Ovary (tissue), 7 donors: ENCODE measurements at regions not wholly inside any gene's neighbourhood (a gene's known extent, or its start where the extent isn't known, plus 50 kb on each side); places are given as distances from the start of the nearest gene placed in this dataset.

Experiments used
- DNase-seq, 5 donors: peaks; one replicate each; pipeline ENCODE4 v3.0.0-alpha.2; 2019 to 2020
- H3K27ac ChIP-seq, 2 donors: fragments of 200-600 bp; one replicate each; pipeline versions ENCODE4 v1.5.1 to v1.8.0; 2019 to 2022
- H3K27me3 ChIP-seq: fragments of 200-600 bp; one replicate; pipeline ENCODE4 v1.8.0; 2022
- H3K36me3 ChIP-seq: fragments of 200-600 bp; sonication (generic); one replicate; pipeline ENCODE4 v1.5.1; 2019
- H3K4me1 ChIP-seq: one replicate; pipeline ENCODE4 v1.8.1; 2013; ENCODE audit warnings: mild to moderate bottlenecking, moderate library complexity; ENCODE audit not compliant: insufficient read depth
- H3K4me3 ChIP-seq: fragments of 200-600 bp; sonication (generic); one replicate; pipeline ENCODE4 v1.5.1; 2017
- H3K9me3 ChIP-seq, 2 donors: fragments of 200-600 bp in 1 of 2; sonication (generic) in 1 of 2; one replicate each; pipeline versions ENCODE4 v1.5.1 to v1.8.1; 2013 to 2019; ENCODE audit warnings: mild to moderate bottlenecking in 1 of 2, moderate library complexity in 1 of 2
- EP300 ChIP-seq: sonication (generic); formaldehyde crosslinking; IDR thresholded peaks from one replicate; pipeline ENCODE4 v1.6.1; 2017; ENCODE audit warnings: antibody characterized with exemption
- POLR2A ChIP-seq: fragments of 450-650 bp; IDR thresholded peaks from one replicate; pipeline ENCODE4 v1.6.1; 2017; ENCODE audit warnings: antibody characterized with exemption, mild to moderate bottlenecking, moderate library complexity
- WGBS, 3 donors: extraction: QIAGEN DNeasy Blood & Tissue Kit in 1 of 3; methylation state at CpG; one replicate each; pipeline versions ENCODE4 v1.1.5 to v1.1.7; 2013 to 2017; 5-methylcytosine and 5-hydroxymethylcytosine counted together
- intact Hi-C, 4 donors: fragments of 100-400 bp; cut with DNase I; formaldehyde crosslinking; loops; one replicate each; pipeline versions ENCODE4 v1.11.0 to v1.15.1; 2022 to 2023
- TF ChIP-seq, protein P1 (sequence below), 3 donors: fragments of 450-650 bp in 2 of 3; fragments of 200-600 bp in 1 of 3; IDR thresholded peaks; one replicate each; pipeline versions ENCODE4 v1.5.1 to v1.8.0; 2016 to 2022; ENCODE audit warnings: antibody characterized with exemption in 3 of 3, mild to moderate bottlenecking in 1 of 3
- donor health status: DM: no; HTN: no; CAD: no; lungs with moderate emphysema.
- donor health status: DM: no; HTN: no; CAD: no.
- donor health status: Bipolar disorder and iron deficiency.
- donor health status: DM: no; HTN: no; CAD: no.
- donor health status: DM: yes; HTN: yes; CAD: no.

DNA sequence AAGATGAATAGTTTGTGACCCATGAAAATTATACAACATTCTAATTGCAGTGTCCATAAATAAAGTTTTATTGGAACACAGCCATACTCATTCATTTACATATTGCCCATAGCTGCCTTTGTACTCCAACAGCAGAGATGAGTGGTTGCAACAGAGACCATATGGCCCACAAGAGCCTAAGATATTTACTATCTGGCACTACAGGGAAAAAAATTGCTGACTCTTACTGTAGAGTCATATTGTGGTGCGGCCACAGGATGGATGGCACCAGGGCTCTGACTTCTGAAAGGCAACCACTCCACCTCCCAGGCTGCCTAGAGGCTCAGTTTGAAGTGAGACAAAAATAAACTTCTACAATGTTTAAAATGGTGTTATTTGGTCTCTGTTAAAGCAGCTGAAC is 404.0 kb upstream of the ATP5MC3 start:
- no peaks in the 10 kb centered on the region for H3K36me3 ChIP-seq
- no peaks in the 10 kb centered on the region for H3K4me1 ChIP-seq
- 82 to 96% (median 93%) methylated on average over 1 of the region's 1 CpG for WGBS, 3 donors
- intact Hi-C loops: no loop called here
- no peaks in the 10 kb centered on the region for H3K27me3 ChIP-seq
- TF ChIP-seq, protein P1, sequence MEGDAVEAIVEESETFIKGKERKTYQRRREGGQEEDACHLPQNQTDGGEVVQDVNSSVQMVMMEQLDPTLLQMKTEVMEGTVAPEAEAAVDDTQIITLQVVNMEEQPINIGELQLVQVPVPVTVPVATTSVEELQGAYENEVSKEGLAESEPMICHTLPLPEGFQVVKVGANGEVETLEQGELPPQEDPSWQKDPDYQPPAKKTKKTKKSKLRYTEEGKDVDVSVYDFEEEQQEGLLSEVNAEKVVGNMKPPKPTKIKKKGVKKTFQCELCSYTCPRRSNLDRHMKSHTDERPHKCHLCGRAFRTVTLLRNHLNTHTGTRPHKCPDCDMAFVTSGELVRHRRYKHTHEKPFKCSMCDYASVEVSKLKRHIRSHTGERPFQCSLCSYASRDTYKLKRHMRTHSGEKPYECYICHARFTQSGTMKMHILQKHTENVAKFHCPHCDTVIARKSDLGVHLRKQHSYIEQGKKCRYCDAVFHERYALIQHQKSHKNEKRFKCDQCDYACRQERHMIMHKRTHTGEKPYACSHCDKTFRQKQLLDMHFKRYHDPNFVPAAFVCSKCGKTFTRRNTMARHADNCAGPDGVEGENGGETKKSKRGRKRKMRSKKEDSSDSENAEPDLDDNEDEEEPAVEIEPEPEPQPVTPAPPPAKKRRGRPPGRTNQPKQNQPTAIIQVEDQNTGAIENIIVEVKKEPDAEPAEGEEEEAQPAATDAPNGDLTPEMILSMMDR (IDR thresholded peaks at IDR 0.05): no peak
- no peak for TF ChIP-seq EP300
- no peak for TF ChIP-seq POLR2A
- H3K4me3 ChIP-seq: no peak overlapping the region
- no peak for DNase-seq
- no peaks in the 10 kb centered on the region for H3K9me3 ChIP-seq
- H3K27ac ChIP-seq: no peak overlapping the region

DNA sequence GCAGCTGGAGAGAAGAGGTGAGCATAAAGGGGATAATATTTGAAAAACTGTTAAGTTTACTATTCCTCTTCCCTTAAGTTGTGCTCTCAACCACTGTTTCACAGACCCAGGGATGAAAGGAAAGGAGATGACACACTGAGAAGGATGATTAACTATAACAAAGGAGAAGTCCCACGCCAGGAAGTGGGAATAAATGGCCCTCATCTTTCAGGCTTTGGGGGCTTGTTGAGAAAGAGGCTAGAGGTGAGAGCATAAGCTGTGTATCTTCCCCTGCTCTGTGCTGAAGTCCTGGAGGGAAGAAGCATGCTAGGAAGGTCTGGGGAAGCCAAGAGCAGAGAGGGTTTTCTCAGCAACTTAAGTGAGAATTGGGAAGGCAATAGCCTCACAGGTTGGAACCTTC is 399.1 kb upstream of the ATP5MC3 start:
- Histone ChIP-seq H3K4me3 (no peak overlapping the region), H3K36me3 (no peaks in the 10 kb centered on the region), H3K4me1 (no peaks in the 10 kb centered on the region), H3K27ac (no peak overlapping the region), H3K27me3 (no peaks in the 10 kb centered on the region), H3K9me3 (no peaks in the 10 kb centered on the region)
- intact Hi-C loops: no loop called here
- 80 to 82% (median 81%) methylated on average over 1 of the region's 1 CpG for WGBS, 3 donors
- DNase-seq: no peak
- TF ChIP-seq POLR2A (no peak), EP300 (no peak)
- TF ChIP-seq, protein P1 (IDR thresholded peaks at IDR 0.05): no peak

DNA sequence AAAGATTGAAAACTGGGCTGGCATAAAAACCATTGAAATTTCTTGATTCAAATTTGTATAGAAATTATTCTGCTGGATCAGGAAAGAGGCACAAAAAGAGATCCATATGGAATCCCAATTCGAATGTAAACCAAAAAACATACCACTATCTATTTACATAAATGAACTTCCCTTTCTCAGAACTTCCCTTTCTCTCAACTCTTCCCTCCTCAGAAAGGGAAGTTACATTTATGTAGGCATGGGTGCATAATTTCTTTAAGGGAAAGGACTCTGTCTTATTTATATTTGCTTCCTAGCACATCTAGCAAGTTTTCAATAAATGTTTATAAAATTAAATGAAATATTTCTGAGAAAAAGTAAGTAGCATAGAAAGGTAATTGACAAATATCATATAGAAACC is 398.1 kb upstream of the ATP5MC3 start:
- intact Hi-C loops: no loop called here
- no peak for TF ChIP-seq EP300
- TF ChIP-seq, protein P1 (IDR thresholded peaks at IDR 0.05): no peak
- TF ChIP-seq POLR2A: no peak

DNA sequence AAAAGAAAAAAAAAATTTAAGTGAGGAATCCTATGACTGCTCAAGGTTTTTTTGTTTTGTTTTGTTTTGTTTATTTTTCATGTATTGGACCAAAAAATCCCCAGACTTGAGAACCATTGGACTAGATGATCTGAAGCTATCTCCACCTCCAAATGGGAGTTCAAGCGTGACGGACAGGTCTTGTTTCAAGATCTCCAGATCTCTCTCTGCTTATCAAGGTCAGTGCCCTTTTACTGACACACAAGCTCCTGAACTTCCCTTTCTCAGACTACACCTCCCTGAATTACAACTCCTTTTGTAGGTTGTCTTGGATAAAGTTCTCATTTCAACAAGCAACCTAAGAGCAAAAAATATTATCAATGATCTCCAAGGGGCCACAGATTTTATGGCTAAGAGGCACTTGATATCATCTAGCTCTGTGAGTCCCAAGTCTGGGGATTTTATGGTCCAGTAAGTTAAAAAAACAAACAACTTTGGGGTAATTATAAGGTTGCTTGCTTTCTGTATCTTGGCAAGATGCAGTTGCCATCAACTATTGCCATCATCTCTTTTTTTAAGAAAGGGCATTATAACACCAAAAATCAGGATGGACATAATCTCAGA is 396.0 kb upstream of the ATP5MC3 start:
- Histone ChIP-seq H3K27me3 (no peaks in the 10 kb centered on the region), H3K9me3 (no peaks in the 10 kb centered on the region), H3K36me3 (no peaks in the 10 kb centered on the region), H3K27ac (no peak overlapping the region), H3K4me3 (no peak overlapping the region), H3K4me1 (no peaks in the 10 kb centered on the region)
- 95 to 96% (median 95%) methylated on average over 2 of the region's 2 CpGs for WGBS, 3 donors
- intact Hi-C loops: no loop called here
- no peak for DNase-seq
- TF ChIP-seq, protein P1 (IDR thresholded peaks at IDR 0.05): no peak
- TF ChIP-seq POLR2A: no peak
- no peak for TF ChIP-seq EP300

More for the DNA sequence above, 398.1 kb upstream of the ATP5MC3 start:
- WGBS, 3 donors: 67 to 86% (median 76%) methylated on average over 1 of the region's 1 CpG
- no peak for DNase-seq
- Histone ChIP-seq H3K27ac (no peak overlapping the region), H3K36me3 (no peaks in the 10 kb centered on the region), H3K4me1 (no peaks in the 10 kb centered on the region), H3K9me3 (no peaks in the 10 kb centered on the region), H3K4me3 (no peak overlapping the region), H3K27me3 (no peaks in the 10 kb centered on the region)
